ENCODE measurements at regions not wholly inside any gene's neighbourhood (a gene's known extent, or its start where the extent isn't known, plus 50 kb on each side); places are given as distances from the start of the nearest gene placed in this dataset.
A peak's percentile ranks its signal among the peaks of the same experiment; 100 is the strongest.
"Not testable (repeated sequence)": the region's sequence is repeated elsewhere in the genome, so short reads cannot be mapped to it uniquely, and the experiment has no call there.

GRCh38 chr1:194776657-194777056 is 1590.2 kb upstream of the B3GALT2 start:
- no TSS peak for BruUV-seq (replicated peaks)
- no peaks in the 10 kb centered on the region for H3K36me3 Mint-ChIP-seq (ENCODE audit: insufficient read depth, unreplicated experiment)
- no peak overlapping the region for H3K4me3 Mint-ChIP-seq (ENCODE audit: unreplicated experiment)
- ChIA-PET CTCF (interaction anchor here (0.6 kb wide), 1 partner anchor 1670 kb away, joined by 3 read pairs; no protein-coding TSS in a partner anchor), POLR2A (interaction anchor here (0.7 to 1.3 kb wide), 2 partner anchors 27 to 247 kb away, joined by 3 read pairs; no protein-coding TSS in a partner anchor)
- H3K27ac Mint-ChIP-seq (ENCODE audit: low read depth, unreplicated experiment), result no peak overlapping the region
- TF ChIP-seq CTCF (IDR thresholded peaks at IDR 0.05; ENCODE audit: unreplicated experiment), result no peak
- H3K27me3 Mint-ChIP-seq (ENCODE audit: insufficient read depth, unreplicated experiment), result no peaks in the 10 kb centered on the region
- no peaks in the 10 kb centered on the region for H3K9me3 Mint-ChIP-seq (ENCODE audit: unreplicated experiment)
- DNase-seq (ENCODE audit: unreplicated experiment), result no peak
- no peaks in the 10 kb centered on the region for H3K4me1 Mint-ChIP-seq (ENCODE audit: insufficient read depth, unreplicated experiment)
- intact Hi-C loops (cut with micrococcal nuclease), result no loop called here

DNA sequence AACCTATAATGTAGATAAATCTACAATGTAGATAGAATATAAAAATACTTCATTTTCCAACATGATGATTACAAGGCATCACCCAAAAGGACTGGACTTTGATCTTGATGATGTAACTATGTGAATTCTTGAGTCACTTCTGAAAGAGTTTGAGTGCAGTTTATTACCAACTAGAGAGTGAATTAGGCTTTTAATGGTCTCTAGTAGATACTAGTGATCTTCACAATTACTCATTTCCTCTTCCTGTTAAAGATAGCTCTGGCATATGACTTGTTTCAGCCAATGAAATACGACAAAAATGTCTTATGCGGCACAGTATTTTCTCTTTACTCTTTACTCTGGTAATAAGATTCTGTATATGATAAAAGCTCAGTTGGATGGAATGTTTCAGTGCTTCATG is 1588.1 kb upstream of the B3GALT2 start:
- no peak for DNase-seq (ENCODE audit: unreplicated experiment)
- Mint-ChIP-seq H3K27me3 (ENCODE audit: insufficient read depth, unreplicated experiment) (no peaks in the 10 kb centered on the region), H3K9me3 (ENCODE audit: unreplicated experiment) (no peaks in the 10 kb centered on the region), H3K27ac (ENCODE audit: low read depth, unreplicated experiment) (no peak overlapping the region), H3K4me3 (ENCODE audit: unreplicated experiment) (no peak overlapping the region), H3K36me3 (ENCODE audit: insufficient read depth, unreplicated experiment) (no peaks in the 10 kb centered on the region), H3K4me1 (ENCODE audit: insufficient read depth, unreplicated experiment) (no peaks in the 10 kb centered on the region)
- no peak for TF ChIP-seq CTCF (IDR thresholded peaks at IDR 0.05; ENCODE audit: unreplicated experiment)
- intact Hi-C loops (cut with micrococcal nuclease), result no loop called here
- ChIA-PET CTCF (interaction anchor here (0.5 to 1.1 kb wide), 3 partner anchors 8 to 13 kb away, joined by 3 read pairs; no protein-coding TSS in a partner anchor), POLR2A (no interaction called here)
- BruUV-seq (replicated peaks), result no TSS peak

DNA sequence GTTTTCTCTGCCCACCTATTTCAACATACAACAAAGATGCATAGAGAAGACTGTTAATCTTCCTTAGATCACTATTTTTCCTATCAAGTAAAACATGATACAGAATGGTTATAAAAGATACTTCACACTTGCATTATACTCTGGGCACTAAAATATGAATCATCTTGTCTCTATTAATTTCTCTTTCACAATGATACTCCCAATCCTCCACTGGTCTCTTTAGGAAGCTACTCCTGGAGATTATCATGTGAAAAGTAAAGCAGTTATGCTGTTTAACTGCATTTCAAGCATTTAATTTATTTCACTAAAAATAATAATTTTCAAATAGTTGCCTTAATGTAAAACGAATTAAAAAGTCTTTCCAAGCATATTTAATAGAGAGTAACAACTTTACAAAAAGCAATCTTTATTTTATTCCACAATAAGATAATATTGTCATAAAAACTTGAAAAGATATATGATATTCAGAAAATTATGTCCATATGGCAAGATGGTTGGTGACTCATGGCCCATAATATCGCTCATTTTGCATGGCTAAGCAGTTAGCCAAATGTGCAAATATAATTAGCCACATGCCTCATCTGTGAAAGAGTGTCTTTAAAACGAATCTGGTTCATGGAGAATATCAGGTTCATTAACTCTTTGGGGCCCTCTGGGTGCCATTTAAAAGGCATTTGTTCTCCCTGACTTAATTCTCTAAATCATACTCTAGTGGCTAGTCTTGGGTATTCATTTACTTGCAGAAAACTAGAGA is 1569.0 kb upstream of the B3GALT2 start:
- POLR2A ChIA-PET, result no interaction called here
- no TSS peak for BruUV-seq (replicated peaks)
- CTCF ChIA-PET, result no interaction called here

DNA sequence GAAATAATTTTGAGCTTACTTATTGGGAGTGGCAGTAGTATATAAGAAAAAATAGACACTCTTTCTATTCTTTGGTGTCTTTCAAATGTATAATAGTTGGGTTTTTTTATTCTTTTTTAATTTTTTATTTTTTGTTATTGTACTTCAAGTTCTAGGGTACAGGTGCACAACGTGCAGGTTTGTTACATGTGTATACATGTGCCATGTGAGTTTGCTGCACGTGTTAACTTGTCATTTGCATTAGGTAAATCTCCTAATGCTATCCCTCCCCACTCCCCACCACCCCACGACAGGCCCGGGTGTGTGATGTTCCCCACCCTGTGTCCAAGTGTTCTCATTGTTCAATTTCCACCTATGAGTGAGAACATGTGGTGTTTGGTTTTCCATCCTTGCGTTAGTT is 1552.4 kb upstream of the B3GALT2 start:
- CTCF ChIA-PET; intact Hi-C loops (cut with micrococcal nuclease); H3K4me3 Mint-ChIP-seq (ENCODE audit: unreplicated experiment); BruUV-seq (replicated peaks); H3K27ac Mint-ChIP-seq (ENCODE audit: low read depth, unreplicated experiment); H3K9me3 Mint-ChIP-seq (ENCODE audit: unreplicated experiment); POLR2A ChIA-PET; DNase-seq (ENCODE audit: unreplicated experiment); H3K36me3 Mint-ChIP-seq (ENCODE audit: insufficient read depth, unreplicated experiment); H3K4me1 Mint-ChIP-seq (ENCODE audit: insufficient read depth, unreplicated experiment); H3K27me3 Mint-ChIP-seq (ENCODE audit: insufficient read depth, unreplicated experiment): not testable (repeated sequence)

More for the DNA sequence above, 1569.0 kb upstream of the B3GALT2 start:
- no peak for TF ChIP-seq CTCF (IDR thresholded peaks at IDR 0.05; ENCODE audit: unreplicated experiment)
- Mint-ChIP-seq H3K27ac (ENCODE audit: low read depth, unreplicated experiment) (no peak overlapping the region), H3K9me3 (ENCODE audit: unreplicated experiment) (no peaks in the 10 kb centered on the region), H3K27me3 (ENCODE audit: insufficient read depth, unreplicated experiment) (no peaks in the 10 kb centered on the region), H3K36me3 (ENCODE audit: insufficient read depth, unreplicated experiment) (no peaks in the 10 kb centered on the region), H3K4me3 (ENCODE audit: unreplicated experiment) (no peak overlapping the region), H3K4me1 (ENCODE audit: insufficient read depth, unreplicated experiment) (no peaks in the 10 kb centered on the region)
- intact Hi-C loops (cut with micrococcal nuclease), result no loop called here
- peak; percentile 5 for DNase-seq (ENCODE audit: unreplicated experiment)
